ENCODE measurements at regions not wholly inside any gene's neighbourhood (a gene's known extent, or its start where the extent isn't known, plus 50 kb on each side); places are given as distances from the start of the nearest gene placed in this dataset.

DNA sequence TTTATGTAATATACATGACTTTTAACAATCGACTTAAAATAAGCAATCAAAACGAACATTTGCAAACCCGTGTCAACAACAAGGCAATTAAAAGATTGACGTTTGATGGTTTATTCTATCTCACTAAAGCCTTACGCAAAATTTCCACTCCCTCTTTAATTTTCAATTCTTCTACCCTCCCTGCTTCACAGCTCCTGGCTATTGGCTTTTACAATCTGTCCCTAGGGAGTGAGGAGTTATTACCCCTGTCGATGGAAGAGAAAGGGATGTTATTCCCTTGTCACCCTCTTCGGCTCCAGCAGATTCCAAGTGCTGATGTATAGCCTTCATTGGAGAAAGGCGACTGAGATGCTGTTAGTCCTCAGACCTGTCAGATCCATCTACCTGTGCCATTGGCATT, 161.3 kb downstream of the ZNF281 start:
- no peak for DNase-seq

DNA sequence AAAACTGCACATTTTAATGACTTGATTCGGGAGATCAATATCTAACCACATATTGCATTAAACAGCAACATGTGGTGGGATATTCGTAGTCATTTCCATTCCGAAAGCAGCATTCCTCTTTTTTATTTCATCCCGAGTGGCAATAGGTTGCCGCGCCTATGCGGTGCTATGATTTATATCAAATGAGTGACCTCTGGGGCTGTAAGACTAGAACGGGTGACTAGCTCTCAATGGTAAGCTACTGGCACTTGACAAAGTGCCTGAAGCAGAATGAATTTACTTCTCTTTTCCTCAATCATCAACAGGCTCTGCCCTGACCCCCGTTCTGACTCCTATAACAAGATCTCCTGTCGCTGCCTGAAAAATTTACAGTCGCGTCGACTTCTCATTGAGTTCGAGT, 162.3 kb downstream of the ZNF281 start:
- DNase-seq, result no peak

DNA sequence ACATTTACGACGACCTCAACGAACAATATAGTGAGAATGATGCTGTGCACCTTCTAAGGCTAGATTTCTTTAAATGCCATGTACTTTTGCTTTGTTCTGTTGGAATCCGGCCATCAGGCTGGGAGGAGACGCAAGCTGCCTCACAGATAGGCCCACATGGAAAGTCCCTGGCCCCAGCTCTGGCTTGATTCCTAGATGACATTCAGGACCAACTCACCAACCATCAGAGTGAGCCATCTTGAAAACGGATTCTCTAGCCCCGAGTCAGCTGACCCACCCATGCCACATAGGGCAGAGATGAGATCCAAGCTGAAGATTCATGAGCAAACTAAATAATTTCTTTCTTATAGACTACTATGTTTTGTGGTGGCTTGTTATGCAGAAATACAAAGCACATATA, 164.4 kb downstream of the ZNF281 start:
- DNase-seq, result no peak

DNA sequence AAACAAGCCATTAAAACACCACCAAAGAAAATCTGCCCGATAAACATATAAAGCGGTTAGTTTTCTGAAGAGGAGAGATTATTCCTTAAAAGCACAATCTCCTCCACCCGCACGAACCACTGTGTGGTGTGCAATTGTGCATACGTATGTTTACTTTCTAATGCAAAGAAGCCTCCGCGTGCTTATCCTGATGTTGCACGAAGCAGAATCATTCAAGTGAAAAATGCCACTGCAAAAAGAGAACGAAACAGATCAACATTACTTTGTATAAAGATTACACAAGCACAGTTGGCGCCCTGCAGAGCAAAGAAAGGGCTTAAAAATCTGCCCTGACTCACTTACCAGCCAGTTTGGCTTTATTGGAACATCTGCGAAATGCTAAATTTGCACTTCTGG, 166.8 kb downstream of the ZNF281 start:
- DNase-seq, result no peak

DNA sequence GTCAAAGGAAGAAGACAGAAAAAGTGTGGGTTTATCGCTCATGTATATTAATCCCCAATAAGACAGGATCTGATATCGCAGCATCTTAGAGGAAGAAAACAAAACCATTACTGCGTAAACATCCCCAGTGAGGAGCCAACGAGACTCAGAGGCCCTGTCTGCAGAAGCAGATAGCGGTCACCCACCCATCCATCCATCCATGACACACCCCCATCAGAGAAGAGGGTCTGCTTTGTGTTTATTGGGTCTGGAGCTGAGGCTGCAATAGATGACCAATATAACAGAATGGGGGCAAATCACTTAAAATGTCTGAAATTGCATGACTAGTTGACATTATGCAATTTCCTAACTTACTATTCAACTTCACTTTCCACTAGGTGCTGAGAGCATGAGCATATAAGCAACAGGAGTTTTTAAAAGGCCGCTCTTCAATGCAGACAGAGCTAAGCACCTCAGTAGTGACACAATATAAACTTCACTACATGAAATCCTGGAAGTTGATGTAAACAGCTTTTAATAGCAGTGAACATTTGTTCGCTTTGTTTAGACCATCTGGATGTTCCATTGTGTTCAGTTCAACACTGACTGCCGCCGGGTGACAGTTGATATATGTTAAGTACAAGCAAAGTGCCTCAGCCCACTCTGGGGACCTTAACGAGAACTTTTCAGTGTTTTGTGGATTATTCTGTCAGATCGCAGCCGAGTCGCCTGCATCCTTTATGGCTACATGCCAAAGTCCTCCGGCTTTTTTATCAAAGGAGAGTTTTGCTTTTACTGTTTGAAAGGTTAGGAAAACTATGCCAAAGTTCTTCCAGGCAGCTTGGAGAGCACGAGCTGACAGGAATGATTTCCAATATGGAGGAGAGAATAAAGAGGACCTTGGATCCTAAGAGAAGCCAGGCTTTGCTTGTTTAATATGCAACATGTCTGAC, 167.5 kb downstream of the ZNF281 start:
- DNase-seq, result no peak

DNA sequence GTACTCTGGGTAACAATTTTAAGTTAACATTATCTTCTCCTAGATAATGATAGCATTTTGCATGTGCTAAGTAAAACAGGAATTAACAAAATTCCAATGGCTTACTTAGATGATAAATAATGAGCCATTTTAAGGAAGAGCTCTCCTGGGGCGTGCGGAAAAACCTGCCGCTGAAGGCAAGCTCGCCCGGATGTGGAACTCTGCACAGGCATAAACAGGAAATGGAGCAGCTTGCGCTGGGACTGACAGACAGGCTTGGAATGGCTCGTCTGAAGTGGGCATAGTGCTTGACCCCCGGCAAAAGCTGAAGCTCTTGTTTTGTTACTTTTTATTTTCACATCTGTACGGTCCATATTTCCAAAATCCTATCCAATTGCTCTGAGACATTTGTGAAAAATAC, 169.2 kb downstream of the ZNF281 start:
- DNase-seq, result no peak

DNA sequence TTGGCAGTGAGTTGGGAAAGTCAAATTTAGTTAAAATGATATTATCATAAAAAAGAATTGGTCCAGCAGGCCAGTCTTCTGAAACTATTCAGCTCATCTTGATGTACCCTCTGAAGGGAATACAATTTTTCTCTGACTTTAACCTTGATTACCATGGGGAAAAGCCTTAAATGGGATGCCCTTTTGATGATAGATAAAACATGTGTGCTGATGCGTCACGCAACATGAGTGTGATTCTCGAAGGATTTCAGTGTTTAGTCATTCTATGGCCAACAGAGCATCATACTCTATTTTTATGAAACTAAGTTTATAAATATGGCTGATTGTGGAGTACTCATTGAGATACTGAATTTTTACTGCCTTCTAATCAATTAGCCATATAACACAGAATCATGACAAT, 171.5 kb downstream of the ZNF281 start:
- DNase-seq, result no peak

DNA sequence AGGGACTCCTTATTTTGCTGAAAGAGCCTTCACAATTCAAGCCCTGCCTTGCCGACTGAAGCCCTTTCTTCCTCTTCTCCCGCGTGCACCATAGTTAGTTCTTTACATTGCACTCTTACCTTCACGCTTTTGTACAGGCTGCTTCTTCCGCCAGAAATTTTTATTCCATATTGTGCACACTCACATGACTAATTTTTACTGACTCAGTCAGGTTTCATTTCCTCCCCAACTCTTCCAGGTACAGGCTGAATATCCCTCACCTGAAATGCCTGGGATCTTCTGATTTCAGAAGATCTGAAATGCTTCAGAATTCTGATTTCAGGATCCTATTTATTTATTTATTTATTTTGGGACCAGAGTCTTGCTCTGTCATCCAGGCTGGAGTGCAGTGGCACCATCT, 172.8 kb downstream of the ZNF281 start:
- DNase-seq, result no peak

DNA sequence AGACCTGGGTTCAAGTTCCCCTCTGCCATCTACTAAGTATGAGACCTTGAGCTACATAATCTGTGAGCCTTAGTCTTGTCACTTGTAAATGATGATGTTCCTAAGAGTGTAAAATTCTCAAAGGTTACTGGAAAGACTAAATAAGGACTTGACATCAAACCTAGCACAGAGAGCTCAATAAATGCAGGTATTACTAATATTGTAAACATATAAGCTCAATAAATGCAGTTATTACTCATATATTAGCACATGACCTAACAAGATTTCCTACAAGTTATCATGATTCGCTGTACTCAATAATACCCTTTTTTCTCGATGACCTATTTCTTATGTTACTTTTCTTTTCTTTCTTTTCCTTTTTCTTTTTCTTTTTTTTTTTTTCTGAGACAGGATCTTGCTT, 174.9 kb downstream of the ZNF281 start:
- no peak for DNase-seq

DNA sequence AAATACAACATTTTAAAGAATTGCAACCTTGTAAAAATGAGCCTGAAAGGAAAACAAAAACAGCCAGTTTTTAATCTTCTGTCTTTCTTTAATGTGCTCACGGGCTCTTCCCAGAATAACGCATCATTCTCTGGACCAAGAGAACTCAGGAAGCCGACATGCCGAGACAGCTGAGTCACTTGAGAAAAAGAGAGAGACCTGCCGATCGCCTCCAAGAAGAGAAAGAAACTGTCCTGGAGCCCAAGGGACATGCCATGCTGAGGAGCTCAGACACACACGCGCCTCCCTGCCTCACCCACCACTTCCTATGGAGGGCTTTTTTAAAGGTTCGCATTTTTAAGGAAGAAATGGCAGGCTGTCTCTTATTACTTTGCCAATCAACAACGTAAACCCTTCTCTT, 176.4 kb downstream of the ZNF281 start:
- no peak for DNase-seq

DNA sequence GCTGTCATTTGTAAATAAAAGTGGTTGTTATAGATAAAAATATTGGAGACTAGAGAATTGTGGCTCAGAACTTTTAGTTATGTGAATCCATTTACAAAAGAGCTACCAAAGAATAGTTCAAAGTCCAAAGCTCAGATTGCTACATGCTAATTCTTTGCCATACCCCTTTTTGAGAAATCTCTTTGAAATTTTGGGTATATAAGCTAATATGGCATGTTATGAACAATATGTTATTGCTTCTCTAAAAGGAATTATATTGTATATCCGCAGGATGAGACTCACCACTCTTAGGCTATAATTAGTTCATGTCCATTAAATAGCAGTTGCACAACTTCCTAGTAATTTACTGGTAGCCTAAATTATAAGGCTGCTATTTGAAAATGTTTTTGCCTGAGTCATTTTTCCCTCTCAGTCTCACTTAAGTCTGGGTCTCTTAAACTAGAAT, 178.0 kb downstream of the ZNF281 start:
- DNase-seq, result no peak

DNA sequence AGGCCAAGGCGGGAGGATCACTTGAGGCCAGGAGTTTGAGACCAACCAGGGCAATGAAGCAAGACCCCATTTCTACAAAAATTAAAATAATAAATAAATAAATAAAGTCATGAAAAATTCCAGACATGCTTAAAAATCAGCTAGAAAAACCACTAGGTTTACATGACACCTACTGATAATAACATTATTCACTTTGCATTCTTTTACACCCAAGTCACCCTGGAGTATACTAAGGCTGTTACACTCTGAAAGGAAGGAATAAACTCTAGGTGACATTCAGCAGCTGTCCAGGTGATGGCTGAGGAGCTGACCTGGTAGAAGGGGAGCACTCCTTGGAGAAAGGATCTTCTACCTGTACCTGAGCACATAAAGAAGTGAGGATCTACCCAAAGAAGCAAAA, 179.2 kb downstream of the ZNF281 start:
- no peak for DNase-seq

DNA sequence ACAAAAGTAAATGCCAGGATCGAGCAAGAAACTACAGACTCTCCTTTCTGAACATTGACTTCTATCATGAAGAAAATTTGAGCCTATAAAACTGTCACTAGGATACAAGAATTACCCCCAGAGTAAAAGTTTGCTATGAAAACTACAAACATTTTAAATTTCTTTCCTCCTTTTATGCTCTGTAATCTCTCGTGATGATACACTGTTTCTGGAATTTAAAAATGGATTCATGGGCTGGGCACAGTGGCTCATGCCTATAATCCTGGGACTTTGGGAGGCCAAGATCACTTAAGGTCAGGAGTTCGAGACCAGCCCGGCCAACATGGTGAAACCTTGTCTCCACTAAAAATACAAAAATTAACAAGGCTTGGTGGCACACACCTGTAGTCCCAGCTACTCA, 181.3 kb downstream of the ZNF281 start:
- DNase-seq, result no peak

DNA sequence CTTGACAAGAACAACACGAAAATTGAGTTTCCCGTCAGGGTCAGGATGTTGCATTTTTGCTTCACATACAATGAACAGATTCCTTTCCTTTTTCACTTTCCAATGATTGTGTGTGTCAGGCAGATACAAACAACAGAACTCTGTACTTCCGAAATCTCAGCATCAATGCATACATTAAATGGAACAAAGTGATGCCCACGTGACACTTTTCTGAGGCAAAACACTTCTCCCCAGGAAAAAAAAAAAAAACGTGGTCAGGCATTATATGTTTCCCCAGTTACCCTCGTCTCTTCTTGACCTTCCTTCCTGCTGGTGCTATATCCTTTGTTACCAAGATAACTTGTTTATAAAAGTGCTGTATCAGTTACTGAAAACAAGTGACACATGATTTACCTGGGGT, 181.8 kb downstream of the ZNF281 start:
- DNase-seq, result no peak

Measured in 8988T (cell line).